ENCODE measurements at regions not wholly inside any gene's neighbourhood (a gene's known extent, or its start where the extent isn't known, plus 50 kb on each side); places are given as distances from the start of the nearest gene placed in this dataset.
A peak's percentile ranks its signal among the peaks of the same experiment; 100 is the strongest.
"Not testable (repeated sequence)": the region's sequence is repeated elsewhere in the genome, so short reads cannot be mapped to it uniquely, and the experiment has no call there.

DNA sequence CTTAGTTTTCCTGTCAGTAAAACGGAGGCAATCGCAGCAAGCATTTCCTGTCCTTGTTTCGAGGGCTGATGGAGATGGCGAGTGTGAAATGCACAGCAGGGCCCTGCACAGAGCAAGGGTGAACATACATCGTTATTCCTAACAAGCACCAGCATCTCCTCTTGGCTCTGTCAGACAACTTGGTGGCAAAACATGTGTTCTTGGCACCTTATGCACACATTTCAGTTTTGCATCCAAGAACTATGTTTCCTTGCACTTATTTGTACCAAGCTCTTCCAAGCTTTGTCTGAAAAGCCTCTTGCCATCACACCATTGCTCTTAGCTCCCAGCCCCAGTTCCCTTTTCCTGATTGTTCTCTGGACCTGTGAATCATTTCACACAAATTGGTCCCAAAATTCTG lies 132.9 kb upstream of the GRB10 start:
- DNase-seq (ENCODE audit: low spot score), result no peak

DNA sequence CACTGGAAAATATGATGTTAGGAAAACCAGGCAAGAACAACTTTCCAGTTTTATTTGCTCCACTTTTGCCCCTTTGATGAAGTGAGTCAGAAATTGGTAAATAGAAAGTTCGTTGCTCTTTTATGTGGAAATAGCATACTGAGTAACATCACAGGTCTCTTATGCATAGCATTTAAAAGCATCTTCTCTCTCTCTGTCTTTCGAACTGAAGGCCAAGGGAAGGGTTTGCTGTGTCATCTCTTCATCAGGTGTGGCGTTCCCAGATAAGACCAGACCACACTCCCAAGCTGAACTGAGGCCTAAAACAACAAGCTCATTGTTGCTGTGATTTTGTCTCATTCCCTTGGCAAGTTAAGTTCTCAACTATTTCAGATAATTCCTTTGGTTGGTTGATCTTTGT lies 131.8 kb upstream of the GRB10 start:
- DNase-seq (ENCODE audit: low spot score), result no peak

DNA sequence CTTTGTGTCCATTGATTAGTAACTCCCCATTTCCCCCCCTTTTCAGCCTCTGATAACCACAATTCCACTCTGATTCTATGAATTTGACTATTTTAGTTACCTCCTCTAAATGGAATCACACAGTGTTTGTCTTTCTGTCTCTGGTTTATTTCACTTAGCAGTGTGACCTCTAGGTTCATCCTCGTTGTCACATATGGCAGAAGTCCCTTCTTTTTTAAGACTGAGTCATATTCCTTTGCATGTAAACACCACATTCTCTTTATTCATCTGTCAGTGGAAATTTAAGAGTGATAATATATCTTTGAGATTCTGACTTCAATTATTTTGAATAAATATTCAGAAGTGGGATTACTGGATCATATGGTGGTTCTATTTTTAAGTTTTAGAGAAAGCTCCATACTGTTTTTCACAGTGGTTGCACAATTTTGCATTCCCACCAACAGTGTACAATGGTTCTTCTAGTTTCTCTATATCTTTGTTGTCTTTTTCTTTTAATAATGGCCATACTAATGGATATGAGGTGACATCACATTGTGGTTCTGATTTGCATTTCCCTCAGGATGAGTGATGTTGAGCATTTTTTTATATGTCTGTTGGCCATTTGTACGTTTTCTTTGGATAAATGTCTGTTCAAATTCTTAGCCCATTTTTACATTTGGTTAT lies 126.1 kb upstream of the GRB10 start:
- DNase-seq (ENCODE audit: low spot score), result no peak

DNA sequence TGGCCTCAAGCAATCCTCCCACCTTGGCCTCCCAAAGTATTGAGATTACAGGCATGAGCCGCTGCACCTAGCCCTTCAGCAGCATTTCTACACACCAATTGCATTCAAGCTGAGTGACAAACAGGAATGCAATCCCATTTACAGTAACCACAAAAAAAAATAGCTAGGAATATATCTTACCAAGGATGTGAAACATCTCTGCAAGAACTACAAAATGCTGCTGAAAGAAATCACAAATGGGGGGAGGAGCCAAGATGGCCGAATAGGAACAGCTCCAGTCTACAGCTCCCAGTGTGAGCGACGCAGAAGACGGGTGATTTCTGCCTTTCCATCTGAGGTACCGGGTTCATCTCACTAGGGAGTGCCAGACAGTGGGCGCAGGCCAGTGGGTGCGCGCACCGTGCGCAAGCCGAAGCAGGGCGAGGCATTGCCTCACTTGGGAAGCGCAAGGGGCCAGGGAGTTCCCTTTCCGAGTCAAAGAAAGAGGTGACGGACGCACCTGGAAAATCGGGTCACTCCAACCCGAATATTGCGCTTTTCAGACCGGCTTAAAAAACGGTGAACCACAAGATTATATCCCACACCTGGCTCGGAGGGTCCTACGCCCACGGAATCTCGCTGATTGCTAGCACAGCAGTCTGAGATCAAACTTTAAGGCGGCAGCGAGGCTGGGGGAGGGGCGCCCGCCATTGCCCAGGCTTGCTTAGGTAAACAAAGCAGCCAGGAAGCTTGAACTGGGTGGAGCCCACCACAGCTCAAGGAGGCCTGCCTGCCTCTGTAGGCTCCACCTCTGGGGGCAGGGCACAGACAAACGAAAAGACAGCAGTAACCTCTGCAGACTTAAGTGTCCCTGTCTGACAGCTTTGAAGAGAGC lies 116.1 kb upstream of the GRB10 start:
- peak; percentile 33 for DNase-seq (ENCODE audit: low spot score)

DNA sequence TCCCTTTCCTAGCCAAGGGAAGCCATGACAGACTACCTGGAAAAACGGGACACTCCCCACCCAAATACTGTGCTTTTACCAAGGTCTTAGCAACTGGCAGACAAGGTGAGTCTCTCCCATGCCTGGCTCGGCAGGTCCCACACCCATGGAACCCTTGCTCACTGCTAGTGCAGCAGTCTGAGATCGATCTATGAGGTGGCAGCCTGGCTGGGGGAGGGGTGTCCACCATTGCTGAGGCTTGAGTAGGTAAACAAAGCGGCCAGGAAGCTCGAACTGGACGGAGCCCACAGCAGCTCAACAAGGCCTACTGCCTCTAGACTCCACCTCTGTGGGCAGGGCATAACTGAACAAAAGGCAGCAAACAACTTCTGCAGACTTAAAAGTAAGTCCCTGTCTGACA lies 104.4 kb upstream of the GRB10 start:
- not testable (repeated sequence) for DNase-seq (ENCODE audit: low spot score)

DNA sequence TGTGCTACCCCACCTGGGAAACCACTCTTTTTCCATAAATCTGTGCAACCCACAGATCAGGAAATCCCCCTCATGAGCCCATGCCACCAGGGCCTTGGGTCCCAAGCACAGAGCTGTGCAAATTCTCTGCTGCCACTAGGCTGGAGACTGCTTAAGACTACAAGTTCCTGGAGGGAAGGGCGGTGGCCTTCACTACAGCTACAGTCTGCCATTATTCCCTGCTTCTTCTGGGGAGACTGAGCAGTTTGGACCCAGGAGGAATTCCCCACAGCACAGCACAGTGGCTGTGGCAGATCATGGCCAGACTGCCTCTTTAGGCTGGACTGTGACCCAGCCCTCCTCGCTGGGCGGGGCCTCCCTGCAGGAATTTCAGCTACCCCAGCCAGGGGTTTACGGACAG lies 89.7 kb upstream of the GRB10 start:
- DNase-seq (ENCODE audit: low spot score), result no peak

DNA sequence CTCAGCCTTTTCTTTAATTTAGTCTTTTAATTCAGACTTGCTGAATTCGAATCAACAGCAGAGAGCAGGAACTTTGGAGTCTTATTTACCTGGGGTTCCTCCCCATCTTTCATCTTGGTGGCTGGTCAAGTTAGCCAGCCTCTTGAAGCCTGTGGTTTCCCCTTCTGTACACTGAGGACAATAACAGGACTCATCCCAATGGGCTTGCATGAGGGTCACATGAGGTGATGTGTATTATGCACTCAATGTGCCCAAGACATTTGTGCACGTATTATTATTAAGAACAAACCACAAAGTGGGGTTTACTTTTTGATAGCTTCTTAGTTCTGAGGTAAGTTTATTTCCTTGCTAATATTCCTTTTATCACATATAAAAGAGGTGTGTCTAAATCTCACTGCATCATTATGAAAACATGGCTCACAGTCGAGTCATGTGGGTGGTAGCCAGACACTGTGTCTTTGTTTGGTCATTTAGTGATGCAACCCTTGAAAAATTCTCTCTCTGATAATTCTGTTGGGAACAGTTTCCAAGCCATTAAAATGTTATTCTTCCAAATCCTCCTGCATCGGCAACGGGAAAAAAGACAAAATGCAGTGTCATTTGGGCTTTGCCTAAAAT lies 86.5 kb upstream of the GRB10 start:
- peak; percentile 89 for DNase-seq (ENCODE audit: low spot score)

DNA sequence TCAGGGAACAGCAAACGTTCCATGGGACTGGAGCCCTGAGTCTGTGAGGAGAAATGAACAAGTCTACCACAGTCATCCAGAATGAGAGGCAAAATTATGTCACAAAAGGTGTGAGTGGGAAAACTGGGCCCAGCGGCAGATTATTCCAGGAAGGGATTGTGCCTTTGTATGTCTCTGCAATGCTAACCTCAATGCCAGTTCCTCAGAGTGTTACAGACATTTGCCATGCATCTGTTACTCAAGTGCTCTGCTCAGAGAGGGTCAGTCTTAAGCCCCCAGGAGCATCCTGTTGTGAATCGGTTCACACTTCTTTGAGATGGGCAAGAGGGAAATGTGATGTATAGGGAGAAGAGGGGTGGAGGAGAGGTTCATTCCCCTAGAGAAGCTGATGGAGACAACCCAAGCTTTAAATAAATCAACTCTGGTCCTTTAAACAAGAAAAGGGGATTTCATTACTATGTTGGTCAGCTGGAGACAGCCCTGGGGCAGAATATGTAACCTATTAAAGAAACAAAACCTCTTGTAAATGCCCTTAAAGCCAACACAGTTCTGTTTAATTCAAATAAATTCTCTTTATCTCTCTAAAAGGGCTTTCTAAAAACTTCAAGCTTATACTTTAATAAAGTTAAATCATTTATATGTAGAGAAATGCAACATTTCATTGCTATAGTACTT lies 85.9 kb upstream of the GRB10 start:
- DNase-seq (ENCODE audit: low spot score), result peak; percentile 76

DNA sequence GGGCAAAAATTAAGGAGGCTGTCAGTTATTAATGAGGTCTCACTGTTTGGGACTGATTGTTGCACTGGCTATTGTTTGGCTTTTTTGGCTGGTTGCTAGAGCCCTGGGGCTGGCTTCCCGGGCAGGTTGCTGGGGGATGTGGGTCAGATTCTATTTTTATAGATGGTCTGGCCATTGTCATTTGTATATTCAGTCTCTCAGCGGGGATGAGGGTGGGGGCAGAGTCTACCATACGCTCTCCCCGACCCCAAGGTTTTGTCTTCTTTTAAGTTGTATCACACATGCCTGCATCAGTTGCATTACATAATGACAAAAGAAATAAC lies 84.3 kb upstream of the GRB10 start:
- DNase-seq (ENCODE audit: low spot score), result no peak

DNA sequence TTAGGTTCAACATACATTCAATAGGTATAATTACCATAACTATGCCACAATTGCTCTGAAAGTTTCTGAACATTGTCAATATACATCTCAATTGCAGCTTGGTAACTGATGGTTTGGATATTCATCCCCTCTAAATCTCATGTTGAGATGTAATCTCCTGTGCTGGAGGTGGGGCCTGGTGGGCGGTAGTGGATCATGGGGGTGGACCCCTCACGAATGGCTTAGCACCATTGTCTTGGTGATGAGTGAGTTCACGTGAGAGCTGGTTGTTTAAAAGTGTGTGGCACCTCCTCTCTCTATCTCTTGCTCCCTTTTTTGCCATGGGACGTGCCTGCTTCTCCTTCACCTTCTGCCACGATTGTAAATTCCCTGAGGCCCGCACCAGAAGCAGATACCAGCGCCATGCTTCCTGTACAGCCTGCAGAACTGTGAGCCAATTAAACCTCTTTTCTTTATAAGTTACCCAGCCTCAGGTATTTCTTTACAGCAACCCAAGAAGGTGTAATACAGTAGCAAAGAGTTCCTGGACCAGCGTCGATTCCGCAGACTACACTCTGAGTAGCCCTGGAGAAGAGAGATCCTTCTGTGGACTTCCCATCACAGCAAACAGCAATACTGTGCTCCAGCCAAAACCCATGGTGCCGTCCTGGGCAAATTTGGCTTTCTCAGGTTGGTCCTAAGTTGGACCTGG lies 83.8 kb upstream of the GRB10 start:
- no peak for DNase-seq (ENCODE audit: low spot score)

DNA sequence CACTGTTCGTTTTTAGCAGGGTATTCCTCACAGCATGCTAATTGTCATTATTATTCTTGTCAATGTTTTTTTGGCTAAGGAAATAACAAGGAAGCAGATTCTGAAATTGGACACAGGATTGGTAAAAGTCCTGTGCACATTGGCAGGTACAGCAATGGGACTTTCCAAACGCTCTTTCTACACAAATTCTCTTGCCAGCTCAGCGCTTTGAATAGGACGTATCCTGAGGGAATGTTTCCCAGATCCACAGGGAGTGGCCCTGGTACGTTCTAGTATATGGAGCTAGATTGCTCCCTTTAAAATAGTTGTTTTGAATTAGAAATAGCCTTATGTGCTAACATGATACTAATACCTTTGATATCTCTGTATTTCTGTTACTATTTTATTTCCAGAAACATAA lies 82.8 kb upstream of the GRB10 start:
- DNase-seq (ENCODE audit: low spot score), result peak; percentile 17

DNA sequence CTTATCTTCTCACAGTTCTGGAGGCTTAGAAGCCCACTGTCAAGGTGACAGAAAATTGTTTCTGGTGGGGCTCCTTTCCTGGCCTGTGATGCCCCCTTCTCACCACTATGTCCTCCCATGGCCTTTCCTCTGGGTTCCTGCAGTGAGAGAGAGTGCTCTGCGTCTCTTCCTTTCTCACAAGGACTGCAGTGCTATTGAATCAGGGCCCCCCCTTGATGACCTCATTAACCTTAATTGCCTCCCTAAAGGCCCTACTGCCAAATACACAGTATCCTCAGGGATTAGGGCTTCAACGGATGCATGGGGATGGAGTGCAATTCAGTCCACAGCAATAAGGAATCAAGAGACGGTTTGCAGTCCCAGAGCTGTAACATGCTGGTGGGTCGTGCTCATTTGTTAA lies 82.0 kb upstream of the GRB10 start:
- no peak for DNase-seq (ENCODE audit: low spot score)

DNA sequence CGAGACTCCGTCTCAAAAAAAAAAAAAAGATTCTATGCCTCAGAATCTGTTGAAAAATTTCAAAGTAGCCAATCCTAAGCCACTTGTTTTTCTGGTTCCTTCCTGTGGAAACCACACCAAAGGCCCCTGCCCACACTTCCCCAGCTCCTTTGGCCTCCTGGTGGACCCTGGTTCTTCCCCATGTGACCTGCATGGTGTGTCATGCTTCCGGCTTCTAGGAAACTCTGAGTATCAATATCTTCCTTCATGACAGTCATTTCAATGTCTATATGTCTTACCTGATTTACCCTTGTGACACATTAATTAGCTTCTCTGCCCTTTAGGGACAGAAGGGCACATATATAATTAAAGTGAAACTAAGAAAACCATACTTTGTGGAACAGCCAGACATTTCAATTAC lies 80.4 kb upstream of the GRB10 start:
- DNase-seq (ENCODE audit: low spot score), result no peak

DNA sequence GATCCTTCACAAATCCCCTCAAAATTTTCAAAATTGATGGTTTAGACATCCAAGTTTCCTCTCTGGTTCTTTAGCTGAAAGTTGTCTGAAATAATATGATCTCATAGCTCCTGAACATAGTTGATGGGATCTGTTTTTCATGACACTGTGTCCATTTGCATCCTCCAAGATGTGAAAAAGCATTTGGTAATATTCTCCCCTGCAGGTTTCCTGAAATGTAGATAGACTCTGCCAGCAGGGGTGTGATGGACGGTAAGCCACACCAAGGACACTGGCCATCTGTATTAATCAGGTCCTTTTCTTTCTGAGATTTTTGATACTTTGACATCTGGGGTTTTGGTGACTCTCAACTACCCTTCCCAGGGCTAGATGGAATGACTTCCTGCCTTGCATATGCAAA lies 79.6 kb upstream of the GRB10 start:
- DNase-seq (ENCODE audit: low spot score), result no peak

DNA sequence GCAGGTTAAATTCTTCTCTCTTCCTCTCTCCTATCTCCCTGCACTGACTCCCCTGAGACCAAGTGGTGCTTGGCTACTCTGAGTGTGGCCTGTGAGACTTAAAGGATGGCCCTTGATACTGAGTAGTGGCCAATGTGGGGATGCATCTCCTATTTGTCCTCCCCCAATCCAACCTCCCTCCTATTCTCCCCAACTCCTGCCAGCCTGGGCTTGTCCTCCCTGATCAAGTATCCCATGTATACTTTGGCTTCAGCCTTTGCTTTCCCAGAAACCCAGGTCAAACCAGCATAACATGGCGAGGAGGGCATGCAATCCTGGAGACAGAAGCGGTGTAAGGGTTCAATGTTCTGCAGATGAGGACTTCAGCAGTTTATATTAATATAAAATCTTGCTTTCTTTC lies 77.9 kb upstream of the GRB10 start:
- no peak for DNase-seq (ENCODE audit: low spot score)

DNA sequence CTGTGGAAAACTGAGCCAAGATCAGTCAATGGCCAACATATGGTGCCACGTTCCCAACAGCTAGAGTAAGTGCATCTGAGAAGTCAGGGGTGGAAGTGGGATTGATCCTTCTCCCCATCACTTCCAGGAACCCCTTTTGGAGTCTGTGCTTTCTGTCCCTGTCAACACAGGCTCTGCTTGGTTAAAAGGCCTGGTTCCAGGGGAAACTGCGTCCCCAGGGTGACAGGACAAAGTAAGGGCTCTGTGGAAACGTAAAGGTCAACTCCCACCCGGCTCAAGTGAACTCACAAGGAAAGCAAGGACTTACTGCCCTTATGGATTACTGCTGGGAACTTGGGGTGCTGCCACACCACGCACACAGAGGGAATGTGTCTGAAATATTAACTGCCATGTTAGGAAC lies 77.5 kb upstream of the GRB10 start:
- no peak for DNase-seq (ENCODE audit: low spot score)

DNA sequence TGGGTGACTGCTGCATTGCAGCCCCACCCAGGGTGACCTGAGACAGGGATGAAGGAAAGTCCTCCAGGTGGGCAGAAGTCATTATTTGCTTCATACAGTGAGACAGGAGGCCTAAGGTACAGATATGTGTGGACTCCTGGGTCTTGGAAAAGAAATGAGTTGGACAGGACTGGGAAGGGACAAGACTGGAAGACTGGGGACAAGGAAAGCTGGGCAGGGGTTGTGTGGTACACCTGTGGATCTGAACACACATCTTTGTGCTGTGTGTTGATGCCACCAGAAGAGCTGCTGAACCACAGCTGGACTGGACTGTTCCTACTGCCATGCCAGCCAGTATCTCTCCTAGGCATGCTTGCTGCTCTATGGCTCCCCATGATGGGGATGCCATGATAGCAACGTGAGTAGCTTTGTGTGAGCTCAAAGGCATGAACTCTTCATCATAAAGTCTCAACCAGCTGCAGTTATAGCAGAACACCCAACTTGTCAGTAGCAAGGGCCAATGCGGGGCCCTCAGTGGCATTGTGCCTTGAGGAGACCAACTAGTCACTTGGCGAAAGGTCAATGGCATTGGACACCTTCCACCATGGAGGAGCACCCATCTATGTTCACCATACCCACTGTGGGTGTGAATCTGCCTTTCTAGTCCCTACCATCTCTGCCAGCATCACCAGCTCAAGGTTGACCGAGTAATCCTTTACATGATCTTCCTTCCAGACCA lies 76.0 kb upstream of the GRB10 start:
- DNase-seq (ENCODE audit: low spot score), result no peak

DNA sequence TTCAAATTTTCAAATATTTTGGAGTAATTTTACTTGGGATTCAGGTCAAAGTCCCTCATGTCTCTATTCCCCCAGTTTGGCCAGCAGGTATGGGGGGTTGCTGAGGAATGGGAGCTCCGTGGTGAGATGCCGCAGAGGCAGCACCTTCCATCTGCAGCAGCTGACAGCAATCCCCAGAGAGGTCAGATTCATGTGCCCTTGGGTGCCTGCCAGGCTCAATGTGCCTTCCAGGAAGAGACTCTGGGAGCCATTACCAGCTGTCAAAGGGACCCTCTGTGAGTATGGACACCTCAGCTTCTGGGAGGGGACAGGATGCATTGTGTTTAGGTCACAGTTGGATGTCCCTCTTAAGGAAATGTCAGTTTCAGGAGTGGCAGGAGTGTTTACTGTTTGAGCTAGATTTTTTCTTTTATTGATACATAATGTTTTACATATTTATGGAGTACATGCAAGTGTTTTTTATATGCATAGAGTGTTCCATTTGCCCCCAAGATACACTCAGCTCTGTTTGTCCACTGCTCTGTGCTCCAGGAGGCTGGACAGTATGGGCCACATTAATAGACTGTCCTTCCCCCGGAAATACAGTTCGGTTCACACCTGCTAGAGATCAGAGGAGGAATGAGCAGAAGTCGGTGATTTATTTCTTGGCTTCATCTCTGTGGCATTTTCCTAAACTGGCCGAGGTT lies 75.3 kb upstream of the GRB10 start:
- DNase-seq (ENCODE audit: low spot score), result no peak

DNA sequence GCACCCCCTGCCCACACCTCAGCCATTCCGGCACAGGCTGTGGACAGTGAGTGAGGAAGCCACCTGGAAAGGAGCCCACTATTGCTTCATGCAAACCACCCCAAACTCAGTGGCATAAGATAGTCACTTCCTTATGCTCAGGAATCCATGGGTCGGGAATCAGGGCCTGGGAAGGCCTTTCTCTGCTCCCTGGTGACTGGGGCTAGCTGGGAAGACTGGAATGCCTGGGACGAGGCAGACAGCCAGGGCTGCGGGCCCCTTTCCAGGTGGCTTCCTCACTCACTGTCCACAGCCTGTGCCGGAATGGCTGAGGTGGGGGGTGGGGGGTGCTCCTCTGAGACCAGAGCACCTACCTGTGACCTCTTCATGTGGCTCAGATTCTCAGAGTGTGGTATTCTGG lies 74.1 kb upstream of the GRB10 start:
- no peak for DNase-seq (ENCODE audit: low spot score)

DNA sequence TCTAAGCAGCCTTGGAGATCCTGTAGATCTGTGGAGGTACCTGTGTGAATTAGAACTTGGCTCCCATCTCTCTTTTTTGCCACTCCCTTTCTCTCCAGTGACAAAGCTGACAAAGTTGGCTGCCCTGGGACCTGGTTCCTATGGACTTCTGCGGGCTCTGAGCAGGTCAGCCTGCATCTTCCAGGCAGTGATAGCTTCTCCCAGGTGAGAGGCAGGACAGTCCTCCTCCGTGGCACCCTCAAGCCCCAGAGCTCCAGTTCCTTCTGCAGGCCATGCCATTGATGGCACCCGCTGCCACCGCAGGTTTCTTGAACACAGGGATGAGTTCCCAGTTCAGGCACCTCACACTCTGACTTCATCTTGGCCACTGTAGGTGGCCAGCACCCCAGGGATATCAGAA lies 73.5 kb upstream of the GRB10 start:
- no peak for DNase-seq (ENCODE audit: low spot score)

DNA sequence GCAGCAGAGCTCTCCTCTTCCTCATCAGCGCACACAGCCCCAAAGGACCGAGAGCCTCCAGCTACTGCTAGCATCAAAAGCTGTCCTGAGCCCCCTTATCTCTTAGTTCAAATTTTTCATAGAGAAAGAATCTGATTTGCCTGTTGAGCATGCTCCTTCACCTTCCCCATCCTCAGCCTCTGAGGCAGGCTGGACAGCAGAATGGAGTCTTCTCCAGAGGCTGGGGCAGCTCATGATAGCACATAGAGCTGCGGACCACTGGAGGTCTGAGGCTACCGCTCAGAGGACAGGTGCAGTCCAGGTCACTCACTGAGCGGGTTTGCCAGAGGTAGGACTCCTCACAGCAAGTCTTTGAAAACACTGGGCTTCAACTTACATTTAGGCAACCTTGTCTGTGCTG lies 72.8 kb upstream of the GRB10 start:
- no peak for DNase-seq (ENCODE audit: low spot score)

Data from kidney tubule cell (primary cell).